NCI-H2196 treated with DMSO at 0.1 percent for 48 hours (cell line): ENCODE measurements at regions not wholly inside any gene's neighbourhood (a gene's known extent, or its start where the extent isn't known, plus 50 kb on each side); places are given as distances from the start of the nearest gene placed in this dataset.

Experiments
- DNase-seq: peaks from one replicate; lab custom pipeline; 2025; ENCODE audit not compliant: unreplicated experiment; lab: John Stamatoyannopoulos, UW

DNA sequence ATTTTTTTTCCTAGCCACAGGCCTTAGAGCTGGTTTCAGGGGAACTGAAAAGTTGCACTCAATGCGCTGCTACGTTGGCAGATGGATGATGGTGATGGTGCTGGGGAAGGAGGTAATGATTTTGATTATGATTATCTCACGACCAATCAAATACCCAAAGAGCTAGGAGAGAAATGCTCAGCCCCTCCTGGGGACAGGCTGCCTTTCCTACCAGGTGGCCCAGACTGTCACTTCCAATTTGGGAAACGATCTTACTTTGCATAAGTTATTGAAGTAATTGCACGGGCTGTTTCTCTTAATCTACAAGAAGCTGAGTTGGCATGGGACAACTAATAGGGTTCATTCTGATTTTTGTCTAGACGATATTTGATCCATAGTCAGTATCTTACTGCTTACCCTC is 379.7 kb upstream of the EEF2KMT start:
- DNase-seq = no peak

DNA sequence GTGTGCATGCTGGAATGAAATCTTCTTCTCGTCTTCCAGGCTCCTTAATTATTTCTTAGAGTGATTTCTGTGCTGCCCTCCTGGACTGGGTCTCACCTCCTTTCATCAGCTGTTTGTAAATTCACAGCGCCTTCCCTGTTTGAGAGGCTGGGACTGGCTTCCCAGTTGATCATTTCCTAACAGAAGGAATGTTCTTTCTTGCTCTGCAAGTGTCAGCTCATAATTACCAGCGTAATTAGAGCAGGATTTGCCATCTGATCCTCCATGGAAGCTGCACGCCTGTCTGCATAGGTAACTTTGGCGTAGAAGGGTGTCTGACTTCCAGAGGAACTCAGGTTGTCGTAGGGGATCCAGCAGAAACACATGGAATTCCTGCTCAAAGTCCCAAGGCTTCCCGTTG is 375.0 kb upstream of the EEF2KMT start:
- DNase-seq = no peak

DNA sequence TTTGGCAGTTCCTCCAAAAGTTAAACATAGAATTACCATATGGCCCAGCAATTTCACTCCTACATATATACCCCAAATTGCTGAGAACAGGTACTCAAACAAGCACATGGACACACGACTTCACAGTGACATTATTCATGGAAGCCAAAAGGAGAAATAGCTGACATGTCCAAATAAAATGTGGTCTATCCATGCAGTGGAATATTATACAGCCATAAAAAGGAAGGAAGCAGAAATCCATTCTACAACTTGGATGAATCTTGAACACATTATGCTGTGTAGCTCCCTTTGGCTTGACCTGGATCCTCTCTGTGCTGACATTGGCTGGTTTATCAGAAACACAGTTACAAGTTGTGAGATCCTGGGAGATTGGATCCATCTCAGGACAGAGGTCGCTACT is 370.9 kb upstream of the EEF2KMT start:
- no peak for DNase-seq

DNA sequence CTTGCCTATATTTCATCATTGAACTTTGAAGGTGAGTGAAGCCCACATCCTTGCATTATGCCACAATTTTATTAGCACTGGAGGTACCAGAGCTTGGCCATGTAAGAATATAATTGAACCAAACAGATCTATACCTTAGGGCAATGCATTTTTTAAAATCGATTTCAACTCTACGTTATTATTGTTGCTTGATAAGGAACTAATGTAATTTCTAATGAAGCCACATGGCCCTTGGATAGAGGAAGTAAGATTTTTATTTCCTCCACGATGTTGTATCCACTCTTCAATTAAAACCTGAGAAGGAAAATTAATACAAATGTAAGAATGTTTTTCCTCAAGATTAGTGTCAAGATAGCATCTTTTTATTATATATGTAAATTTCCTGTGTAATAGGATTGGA is 370.0 kb upstream of the EEF2KMT start:
- no peak for DNase-seq

DNA sequence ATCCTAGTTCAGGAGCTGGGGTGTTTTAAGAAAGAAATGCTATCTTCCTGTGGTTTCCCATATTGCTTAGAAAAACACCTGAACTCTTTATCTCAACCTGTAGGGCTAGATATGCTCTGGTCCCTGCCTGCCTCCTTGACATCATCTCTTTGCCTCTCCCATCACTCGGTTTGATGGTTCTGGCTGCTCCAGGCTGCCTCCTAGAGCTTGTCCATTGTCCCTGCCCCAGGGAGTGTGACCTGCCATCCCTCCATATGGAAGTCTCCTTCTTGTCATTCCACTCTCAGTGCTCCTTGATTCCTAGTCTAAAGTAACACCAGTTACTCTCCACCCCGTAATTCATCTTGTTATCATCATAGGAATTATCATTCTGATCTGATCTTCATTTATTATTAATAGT is 369.0 kb upstream of the EEF2KMT start:
- no peak for DNase-seq

DNA sequence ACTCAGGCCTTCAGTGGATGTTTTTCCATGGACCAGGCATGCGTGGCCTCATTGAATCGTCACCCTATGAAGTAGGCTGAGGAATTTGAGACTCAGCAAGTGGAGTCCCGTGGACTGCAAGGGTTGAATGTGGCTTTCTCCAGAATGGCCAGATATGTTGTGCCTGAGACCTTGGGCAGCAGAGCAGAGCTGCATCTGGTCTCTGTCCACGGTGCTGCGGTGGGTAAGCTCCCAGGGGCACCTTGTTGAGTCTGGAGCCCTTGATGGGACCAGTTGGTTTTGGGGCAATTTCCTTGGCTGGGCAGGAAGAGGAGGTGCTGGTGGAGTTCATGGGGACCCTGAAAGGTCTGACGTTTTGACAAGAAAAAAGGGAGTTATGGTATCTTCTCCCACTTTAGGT is 368.1 kb upstream of the EEF2KMT start:
- no peak for DNase-seq

DNA sequence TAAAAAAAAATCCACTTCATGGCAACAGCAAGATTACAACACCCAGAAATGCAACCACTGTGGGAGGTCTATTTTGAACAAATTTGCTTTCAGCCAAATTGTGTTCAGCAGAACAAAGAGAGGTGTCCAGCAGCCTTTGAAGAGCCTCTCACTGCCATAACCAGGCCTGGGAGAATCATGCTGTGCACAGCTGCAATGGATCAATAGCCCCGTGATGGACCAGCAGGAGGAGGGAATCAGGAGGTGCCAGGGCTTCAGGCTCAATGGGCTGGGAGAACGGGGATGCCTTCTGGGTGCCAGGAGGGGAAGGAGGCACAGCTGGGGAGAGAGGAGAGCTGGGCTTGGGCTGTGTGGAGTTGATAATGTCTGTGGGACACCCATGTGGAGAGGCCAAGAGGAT is 366.2 kb upstream of the EEF2KMT start:
- no peak for DNase-seq

DNA sequence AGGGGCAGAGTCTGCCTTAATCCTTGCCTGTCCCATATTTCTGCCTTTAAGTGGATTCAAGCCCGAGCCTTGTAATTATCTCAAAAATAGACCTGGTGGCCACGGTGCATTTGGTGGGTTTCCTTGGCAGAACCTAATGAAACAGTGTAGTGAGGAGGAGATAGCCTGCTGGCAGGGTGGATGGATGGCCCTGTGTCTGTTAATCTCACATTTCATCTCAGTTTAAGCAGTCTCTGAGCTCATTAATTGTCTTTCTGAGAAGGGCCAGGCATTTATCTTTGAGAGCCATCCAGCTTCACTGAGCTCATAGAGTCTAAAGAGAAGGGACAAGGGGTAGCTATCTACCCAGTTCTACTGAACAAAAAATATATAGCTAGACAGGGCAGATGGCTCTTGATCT is 364.0 kb upstream of the EEF2KMT start:
- DNase-seq = no peak

DNA sequence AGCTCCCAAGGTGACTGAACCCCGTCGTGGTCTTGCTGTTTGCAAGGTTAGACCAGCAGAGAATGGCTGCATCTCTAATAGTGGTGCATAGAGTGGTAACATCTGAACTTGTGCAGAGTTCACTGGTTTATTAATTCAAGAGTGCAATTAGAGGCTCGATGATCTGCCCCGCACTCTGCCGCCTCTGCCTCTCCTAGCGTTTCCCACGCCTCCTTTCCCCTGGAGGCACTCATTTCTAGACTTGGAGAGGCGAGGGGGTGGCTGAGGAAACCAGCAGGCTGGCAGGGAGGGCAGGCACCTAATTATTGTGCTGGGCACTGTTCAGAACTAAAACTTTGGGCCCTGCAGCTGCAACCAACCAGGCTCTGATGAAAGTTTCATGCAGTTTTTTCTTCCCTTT is 363.5 kb upstream of the EEF2KMT start:
- no peak for DNase-seq

DNA sequence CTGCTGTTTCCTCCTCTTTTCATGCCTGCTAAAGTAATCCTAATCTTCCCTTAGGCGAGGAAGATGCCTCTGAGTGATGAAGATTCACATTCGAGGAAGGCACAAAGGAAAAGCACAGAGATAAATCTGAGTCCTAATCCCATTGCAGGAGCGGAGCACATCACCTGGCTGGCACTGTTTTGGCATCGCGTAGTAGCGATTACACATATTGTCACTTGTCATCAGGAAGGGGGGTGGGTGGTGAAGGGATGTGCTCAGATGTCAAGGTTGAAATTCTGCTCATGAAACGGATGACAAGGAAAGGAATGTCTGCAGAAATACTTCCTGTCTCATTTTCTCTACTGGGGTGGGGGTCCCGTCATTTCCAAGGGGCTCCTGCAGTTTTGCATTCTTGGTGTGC is 363.1 kb upstream of the EEF2KMT start:
- DNase-seq = no peak

DNA sequence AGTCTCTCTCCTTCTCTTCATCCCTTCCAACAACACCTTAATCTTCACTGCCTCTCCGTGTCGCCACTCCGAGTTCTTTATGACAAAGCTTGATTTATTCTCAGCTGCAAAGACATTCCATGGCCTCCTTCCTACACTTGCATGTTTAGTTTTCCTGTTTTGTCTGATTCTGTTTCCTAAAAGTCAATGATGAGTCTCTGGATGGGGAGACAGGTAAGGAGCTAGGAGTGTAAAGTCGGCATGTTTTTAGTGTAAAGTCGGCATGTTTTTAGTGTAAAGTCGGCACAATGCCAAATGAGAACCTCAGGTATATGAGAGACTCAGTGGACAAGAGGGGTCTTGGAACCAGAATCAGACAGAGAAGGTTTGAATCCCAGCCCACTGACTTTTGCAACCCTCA is 362.3 kb upstream of the EEF2KMT start:
- no peak for DNase-seq

DNA sequence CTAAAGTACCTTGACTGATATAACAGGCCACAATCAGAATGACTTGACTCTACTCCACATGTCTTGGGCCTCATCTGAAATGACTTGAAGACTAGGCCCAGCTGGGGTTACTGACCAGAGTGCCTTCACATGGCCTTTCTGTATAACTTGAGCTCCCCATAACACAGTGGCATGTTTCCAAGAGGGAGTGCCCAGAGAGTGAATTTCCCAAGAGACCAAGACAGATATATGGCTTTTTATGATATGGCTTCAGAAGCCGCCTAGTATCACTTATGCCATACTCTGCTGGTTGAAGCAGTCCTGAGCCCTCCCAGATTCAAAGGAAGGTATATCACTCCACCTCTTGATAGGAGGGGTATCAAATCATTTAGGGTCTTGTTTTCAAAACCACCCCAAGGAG is 357.5 kb upstream of the EEF2KMT start:
- DNase-seq = no peak

DNA sequence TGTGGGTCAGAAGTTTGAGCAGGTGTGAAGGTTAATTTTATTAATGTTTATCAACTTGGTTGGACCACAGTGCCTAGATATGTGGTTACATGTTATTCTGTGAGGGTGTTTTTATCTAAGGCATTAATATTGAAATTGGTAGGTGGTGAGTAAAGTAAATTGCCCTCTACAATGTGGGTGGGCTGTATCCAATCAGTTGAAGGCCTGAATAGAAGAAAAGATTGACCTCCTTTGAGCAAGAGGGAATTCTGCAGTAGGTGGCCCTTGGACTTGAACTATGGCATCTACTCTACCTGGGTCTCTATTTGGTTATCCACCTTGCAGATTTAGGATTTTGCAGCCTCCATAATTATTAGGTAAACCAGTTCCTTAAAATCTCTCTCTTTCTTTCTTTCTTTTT is 356.8 kb upstream of the EEF2KMT start:
- no peak for DNase-seq

DNA sequence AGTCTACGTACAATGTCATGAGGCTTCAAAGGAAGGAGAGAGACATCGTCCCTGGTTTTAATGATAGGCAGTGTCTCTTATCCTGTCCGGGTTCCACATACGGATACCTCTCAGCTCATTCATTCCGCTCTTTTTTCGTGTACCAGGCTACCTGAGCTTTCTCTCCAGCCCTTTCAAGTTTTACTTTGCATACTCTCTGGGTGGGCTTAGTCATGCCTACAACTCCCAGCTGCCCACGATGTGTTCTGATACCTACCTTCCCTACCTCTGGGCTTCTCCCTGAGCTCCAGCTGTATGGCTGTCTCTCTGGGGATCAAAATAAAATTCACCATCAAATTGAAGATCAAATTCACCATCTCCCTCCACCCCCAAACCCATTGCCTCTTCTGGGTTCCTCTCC is 354.0 kb upstream of the EEF2KMT start:
- no peak for DNase-seq

DNA sequence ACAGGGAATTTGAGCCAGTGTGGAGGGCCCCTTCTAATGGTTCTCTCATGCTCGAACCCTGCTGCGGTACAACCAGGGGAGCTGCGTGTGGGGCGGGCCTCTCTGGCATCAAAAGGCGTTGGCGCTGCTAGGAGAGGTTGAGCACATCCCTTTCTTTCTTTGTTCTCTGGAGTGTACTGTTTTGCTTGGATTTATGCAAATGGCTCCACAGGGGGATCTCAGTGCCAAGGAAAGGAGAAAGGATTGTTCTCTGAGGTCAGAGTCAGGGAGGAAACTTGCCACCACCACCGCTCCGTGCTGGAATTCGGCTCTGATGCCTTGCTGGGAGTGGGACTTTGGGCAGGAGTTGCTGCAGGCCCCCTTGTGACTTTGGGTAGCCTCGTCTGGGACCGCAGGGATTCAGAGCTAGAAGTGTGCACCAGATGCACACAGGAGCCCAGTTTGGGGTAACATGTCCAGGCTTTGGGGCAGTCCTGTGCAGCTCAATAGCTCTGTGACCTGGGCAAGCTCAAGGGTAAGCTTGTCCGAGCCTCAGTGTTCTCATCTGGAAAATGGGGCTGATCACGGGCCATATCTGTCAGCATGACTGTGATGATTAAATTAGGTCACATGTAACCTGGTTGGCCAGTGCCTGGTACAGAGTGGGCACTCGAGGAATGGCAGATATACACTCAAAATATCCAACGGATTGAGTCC is 353.0 kb upstream of the EEF2KMT start:
- DNase-seq = no peak

DNA sequence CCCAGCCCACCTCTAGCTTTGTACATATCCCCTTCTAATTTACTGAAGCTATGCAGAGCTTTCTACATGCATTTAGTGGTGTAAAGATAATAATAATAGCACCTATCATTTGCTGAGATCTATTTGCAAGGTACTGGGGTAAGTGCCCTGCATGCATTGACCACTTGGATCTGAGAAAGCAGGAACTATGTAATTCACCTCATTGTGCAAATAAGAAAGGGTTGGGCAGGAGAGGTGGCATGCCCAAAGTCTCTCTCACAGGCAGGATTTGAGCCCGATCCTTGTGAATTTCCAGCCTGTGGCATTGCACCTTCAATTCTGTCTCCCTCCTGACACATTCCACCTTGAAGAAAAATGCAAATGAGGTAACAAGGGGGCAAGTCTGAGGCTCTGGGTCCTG is 352.3 kb upstream of the EEF2KMT start:
- no peak for DNase-seq

DNA sequence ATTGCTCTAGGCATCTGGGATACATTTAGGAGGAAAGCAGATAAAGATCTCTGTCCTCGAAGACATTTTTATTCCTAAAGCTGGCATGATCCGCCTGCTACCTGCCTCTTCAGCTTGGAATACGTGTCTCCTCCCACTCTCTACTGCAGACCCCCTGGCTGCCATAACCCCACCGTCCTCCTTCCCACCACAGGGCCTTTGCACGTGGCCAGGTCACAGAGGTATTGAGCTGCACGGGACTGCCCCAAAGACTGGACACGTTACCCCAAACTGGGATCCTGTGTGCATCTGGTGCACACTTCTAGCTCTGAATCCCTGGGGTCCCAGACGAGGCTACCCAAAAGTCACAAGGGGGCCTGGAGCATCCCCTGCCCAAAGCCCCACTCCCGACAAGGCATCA is 351.2 kb upstream of the EEF2KMT start:
- no peak for DNase-seq

DNA sequence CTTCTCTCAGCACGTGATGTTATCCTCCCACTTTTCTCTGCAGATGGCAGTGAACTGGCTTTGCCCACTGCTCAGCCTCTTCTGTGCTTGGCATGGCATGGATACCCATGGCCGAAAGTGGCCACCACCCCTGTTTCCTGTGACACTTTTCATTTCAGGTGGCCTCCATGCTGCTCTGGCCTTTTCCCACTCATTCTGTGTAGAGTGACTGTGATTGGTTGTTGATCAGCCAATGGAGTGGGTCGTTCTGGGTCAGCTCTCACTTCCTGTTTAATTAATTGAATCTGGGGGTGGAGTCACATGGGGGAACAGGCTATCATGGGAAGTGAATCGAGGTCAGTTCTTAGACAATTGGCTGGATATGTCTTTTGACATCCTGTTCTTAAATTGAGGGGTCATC is 350.1 kb upstream of the EEF2KMT start:
- no peak for DNase-seq

DNA sequence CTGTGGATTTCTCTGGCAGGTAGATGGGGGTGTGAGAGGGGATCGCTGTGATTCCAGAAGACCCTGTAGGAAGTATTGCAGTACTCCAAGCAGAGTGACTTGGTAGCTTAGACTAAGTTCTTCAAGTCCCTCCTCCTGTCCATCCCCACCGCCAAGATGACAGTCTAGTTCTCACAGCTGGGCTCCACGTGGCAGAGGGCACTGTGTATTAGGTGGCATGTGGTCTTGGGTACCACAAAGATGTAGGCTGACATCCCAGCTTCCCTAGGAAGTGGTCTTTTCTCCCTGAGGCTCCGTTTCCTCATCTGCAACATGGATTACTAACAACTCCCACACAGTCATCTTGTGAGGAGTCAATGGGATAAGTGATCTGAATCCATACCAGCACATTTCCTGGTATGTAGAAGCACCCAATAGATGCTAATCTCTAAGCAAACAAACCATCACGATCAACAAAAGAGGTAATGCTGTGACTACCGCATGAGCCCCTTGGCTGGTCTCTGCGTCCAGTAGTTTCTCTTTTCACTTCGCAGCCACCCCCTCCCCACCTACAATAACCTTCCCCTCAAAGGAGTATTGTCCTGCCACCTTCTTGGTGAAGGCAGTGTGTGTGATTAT is 349.1 kb upstream of the EEF2KMT start:
- DNase-seq = no peak

DNA sequence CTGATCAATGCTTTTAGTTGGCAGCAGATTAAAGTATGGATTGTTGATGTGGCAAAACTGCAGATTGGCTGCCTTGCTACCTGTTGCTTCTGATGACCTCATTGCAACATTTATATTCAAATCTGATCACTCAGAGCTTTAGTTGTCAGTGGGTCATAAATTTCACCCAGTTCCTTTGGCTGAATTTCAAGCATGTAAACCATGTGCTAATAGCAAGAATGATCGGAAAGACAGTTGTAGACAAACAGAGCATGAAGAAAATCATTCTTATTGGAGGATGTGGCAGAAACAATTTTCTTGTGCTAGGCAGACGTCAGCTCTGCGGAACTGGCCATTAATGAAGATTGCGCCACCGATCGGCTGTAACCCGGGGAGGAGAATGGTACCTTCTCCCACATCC is 346.6 kb upstream of the EEF2KMT start:
- no peak for DNase-seq

DNA sequence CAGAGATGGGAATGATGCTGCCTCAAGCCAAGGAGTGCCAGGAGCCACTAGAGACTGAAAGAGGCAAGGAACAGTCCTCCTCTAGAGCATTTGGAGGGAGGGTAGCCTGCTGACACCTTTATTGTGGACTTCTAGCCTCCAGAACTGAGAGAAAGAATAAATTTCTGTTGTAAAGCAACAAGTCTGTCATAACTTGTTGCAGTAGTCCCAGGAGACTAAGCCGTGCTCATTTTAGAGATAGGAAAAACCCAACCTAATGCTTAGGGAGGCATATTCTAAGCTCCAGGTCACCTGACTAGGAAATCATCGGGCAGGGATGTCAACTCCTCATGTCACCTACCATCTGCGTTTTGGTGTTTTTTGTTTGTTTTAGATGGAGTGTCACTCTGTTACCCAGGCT is 345.4 kb upstream of the EEF2KMT start:
- no peak for DNase-seq

DNA sequence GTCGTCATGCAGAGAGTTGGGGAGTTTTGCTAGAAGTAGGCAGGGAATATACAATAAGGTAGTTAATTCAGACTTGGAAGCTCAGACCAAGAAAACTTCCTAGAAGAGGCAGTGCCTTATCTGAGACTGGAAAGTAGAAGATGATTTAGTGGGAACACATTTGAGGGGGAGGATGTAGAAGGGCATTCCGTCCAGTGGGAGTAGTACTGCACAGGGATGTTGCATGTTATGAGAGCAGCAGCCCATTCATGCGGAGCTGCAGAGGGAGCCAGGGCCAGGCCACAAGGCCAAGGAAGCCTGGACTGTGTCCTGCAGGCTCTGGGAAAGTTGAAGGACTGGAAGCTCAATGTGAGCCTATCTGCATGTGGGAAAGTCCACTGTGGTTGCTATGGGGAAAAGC is 344.5 kb upstream of the EEF2KMT start:
- DNase-seq = no peak

DNA sequence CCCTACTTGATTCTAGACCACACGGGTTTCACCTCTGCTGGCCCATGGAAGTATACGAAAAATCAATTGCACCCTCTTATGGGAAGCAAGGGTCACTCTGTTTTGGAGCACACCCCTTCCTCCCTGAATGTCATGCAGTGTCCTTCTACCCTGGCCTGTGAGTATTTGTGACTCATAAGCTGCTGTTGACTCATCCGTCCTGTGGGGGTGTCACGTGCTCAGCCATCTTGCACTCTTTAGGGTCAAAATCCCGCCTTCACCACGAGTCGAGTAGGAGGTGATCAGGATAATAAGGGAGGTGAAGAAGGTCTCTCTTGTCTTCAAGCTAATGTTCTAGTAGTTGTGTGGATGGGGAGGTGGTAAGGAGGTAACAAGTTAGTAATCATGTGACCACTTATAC is 341.0 kb upstream of the EEF2KMT start:
- DNase-seq = no peak
